ENCODE measurements at regions not wholly inside any gene's neighbourhood (a gene's known extent, or its start where the extent isn't known, plus 50 kb on each side); places are given as distances from the start of the nearest gene placed in this dataset.

GRCh38 chr21:31479714-31480113 lies 135.7 kb upstream of the TIAM1 start:
- Histone ChIP-seq H3K27ac (ENCODE audit: insufficient read depth, low read depth, low read length) (no peak overlapping the region), H3K4me2 (ENCODE audit: insufficient read depth, low read length) (no peak overlapping the region), H3K9me1 (replicated peaks; ENCODE audit: control insufficient read depth, extremely low read depth, insufficient read depth, low read length) (no peaks in the 10 kb centered on the region), H4K20me1 (replicated peaks; ENCODE audit: control insufficient read depth, extremely low read depth, insufficient read depth, low read length) (no peaks in the 10 kb centered on the region), H3K9me3 (replicated peaks; ENCODE audit: control insufficient read depth, insufficient read depth, low read length) (peaks cover 8% of the 10 kb centered on the region), H2AFZ (ENCODE audit: low read depth, low read length) (no peak overlapping the region), H3K36me3 (ENCODE audit: control insufficient read depth in 2 of 2, extremely low read depth in 1 of 2, insufficient read depth in 2 of 2, low read length in 2 of 2) (no peaks in the 10 kb centered on the region), H3K9ac (replicated peaks; ENCODE audit: extremely low read depth, insufficient read depth, low read length) (no peak overlapping the region), H3K79me2 (ENCODE audit: control insufficient read depth, insufficient read depth, low read length) (no peaks in the 10 kb centered on the region), H3K27me3 (ENCODE audit: control insufficient read depth in 2 of 2, insufficient read depth in 2 of 2, low read length in 2 of 2) (no peaks in the 10 kb centered on the region), H3K4me1 (ENCODE audit: control insufficient read depth, extremely low read depth, insufficient read depth, low read length) (no peaks in the 10 kb centered on the region), H3K4me3 (replicated peaks in 1 of 3; ENCODE audit: insufficient read depth in 1 of 3, low read depth in 1 of 3, low read length in 3 of 3) (no peak overlapping the region)
- CTCF ChIA-PET: no interaction called here
- intact Hi-C loops (cut with micrococcal nuclease) (no loop called here), dilution Hi-C loops (cut with MboI; ENCODE audit: extremely low pct_ligation_motif_present, low sequenced_read_pairs) (no loop called here)
- BruUV-seq (replicated peaks): no TSS peak
- FAIRE-seq: no peak
- DNase-seq (ENCODE audit: low read depth, low spot score): no peak
- POLR2A ChIA-PET: no interaction called here
- TF ChIP-seq FOS (IDR thresholded peaks at IDR 0.05; ENCODE audit: borderline replicate concordance, insufficient read depth, low read length) (no peak), POLR2AphosphoS5 (IDR thresholded peaks at IDR 0.05; ENCODE audit: insufficient read depth, low read depth, low read length) (no peak), JUN (IDR thresholded peaks at IDR 0.05; ENCODE audit: borderline replicate concordance, insufficient read depth, insufficient read length, low read depth) (no peak), GATA2 (IDR thresholded peaks at IDR 0.05; ENCODE audit: insufficient read depth, insufficient read length, low read depth, low read length) (no peak), POLR2A (IDR thresholded peaks at IDR 0.05; ENCODE audit: low read depth, low read length) (no peak), MAX (IDR thresholded peaks at IDR 0.05; ENCODE audit: insufficient read depth, insufficient read length) (no peak), MYC (IDR thresholded peaks at IDR 0.05; ENCODE audit: low read depth, low read length) (no peak), CTCF (IDR thresholded peaks at IDR 0.05; ENCODE audit: extremely low read depth in 1 of 2, insufficient read depth in 1 of 2, low read depth in 1 of 2, low read length in 2 of 2) (no peak), EZH2 (IDR thresholded peaks at IDR 0.05; ENCODE audit: borderline replicate concordance, low read depth, low read length, severe bottlenecking) (no peak)
